PC-3 (cell line): ENCODE measurements at regions not wholly inside any gene's neighbourhood (a gene's known extent, or its start where the extent isn't known, plus 50 kb on each side); places are given as distances from the start of the nearest gene placed in this dataset.
A peak's percentile ranks its signal among the peaks of the same experiment; 100 is the strongest.

ENCODE experiments used
- ATAC-seq: fragments of 200-7000 bp; cut with Tn5 transposase; 2 replicates; pipeline ENCODE4 v1.9.1; 2020; ENCODE audit warnings: mild to moderate bottlenecking, moderate library complexity
- BruUV-seq: library from RNA; stranded (reverse); fragments of 400-500 nt; replicated peaks from 2 replicates; lab custom pipeline; 2021; lab: Mats Ljungman, UMichigan
- CTCF ChIA-PET: fragments of 300-600 bp; sonication (Branson Sonifier 250); formaldehyde crosslinking; loops from one replicate; lab custom pipeline; 2022; ENCODE audit warnings: antibody characterized with exemption; lab: Charles Lee
- POLR2A ChIA-PET: fragments of 300-600 bp; sonication (Branson Sonifier 250); formaldehyde crosslinking; loops from one replicate; lab custom pipeline; 2022; ENCODE audit warnings: antibody characterized with exemption; ENCODE audit not compliant: unreplicated experiment; lab: Charles Lee
- DNase-seq: peaks from one replicate; pipeline ENCODE4 v3.0.0-alpha.2; 2015
- H2AFZ ChIP-seq: fragments of 300-600 bp; sonication (generic); 2 replicates; pipeline ENCODE4 v1.6.0; 2016; ENCODE audit warnings: antibody characterized with exemption, low read length
- H3F3A ChIP-seq: fragments of 300-600 bp; sonication (generic); one replicate; pipeline ENCODE4 v1.6.0; 2017; ENCODE audit warnings: antibody characterized with exemption, low read length, control low read depth, mild to moderate bottlenecking; ENCODE audit not compliant: unreplicated experiment
- H3K27ac ChIP-seq: fragments of 300-600 bp; sonication (generic); 2 replicates; pipeline ENCODE4 v1.5.1; 2016; ENCODE audit warnings: mild to moderate bottlenecking, low read length
- H3K27me3 ChIP-seq: fragments of 300-600 bp; sonication (generic); 2 replicates; pipeline ENCODE4 v1.6.1; 2016; ENCODE audit warnings: low read length, mixed read lengths
- H3K36me3 ChIP-seq: fragments of 300-600 bp; sonication (generic); 2 replicates; pipeline ENCODE4 v1.6.1; 2016; ENCODE audit warnings: low read depth, mixed run types, low read length, mixed read lengths
- H3K4me1 ChIP-seq: fragments of 300-600 bp; sonication (generic); 2 replicates; pipeline ENCODE4 v1.5.1; 2016; ENCODE audit warnings: low read length; ENCODE audit not compliant: insufficient read depth
- H3K4me2 ChIP-seq: fragments of 300-600 bp; sonication (generic); 2 replicates; pipeline ENCODE4 v1.6.0; 2016; ENCODE audit warnings: low read length
- H3K4me3 ChIP-seq: fragments of 300-600 bp; sonication (generic); 2 replicates; pipeline ENCODE4 v1.5.1; 2016; ENCODE audit warnings: mild to moderate bottlenecking, low read length, mixed read lengths
- H3K79me2 ChIP-seq: fragments of 300-600 bp; sonication (generic); 2 replicates; pipeline ENCODE4 v1.6.1; 2017; ENCODE audit warnings: low read length, mixed read lengths
- H3K9ac ChIP-seq: fragments of 300-600 bp; sonication (generic); 2 replicates; pipeline ENCODE4 v1.6.0; 2016; ENCODE audit warnings: mild to moderate bottlenecking, low read length
- H3K9me2 ChIP-seq: fragments of 300-600 bp; sonication (generic); replicated peaks from 2 replicates; pipeline ENCODE4 v1.6.1; 2016; ENCODE audit warnings: mixed run types, low read length, mixed read lengths
- H3K9me3 ChIP-seq: fragments of 300-600 bp; sonication (generic); 2 replicates; pipeline ENCODE4 v1.6.1; 2016; ENCODE audit warnings: low read length, mixed read lengths
- H4K20me1 ChIP-seq: fragments of 300-600 bp; sonication (generic); 2 replicates; pipeline ENCODE4 v1.6.1; 2016; ENCODE audit warnings: low read length, mixed read lengths
- CTCF ChIP-seq: fragments of 300-600 bp; sonication (generic); conservative IDR thresholded peaks from 2 replicates; pipeline ENCODE4 v1.5.1; 2017; ENCODE audit warnings: antibody characterized with exemption, low read depth, mild to moderate bottlenecking, low read length
- EZH2 ChIP-seq: fragments of 300-600 bp; sonication (generic); IDR thresholded peaks from one replicate; pipeline ENCODE4 v1.6.1; 2017; ENCODE audit warnings: antibody characterized with exemption, mild to moderate bottlenecking, low read length; ENCODE audit not compliant: unreplicated experiment
- EZH2phosphoT487 ChIP-seq: fragments of 300-600 bp; sonication (generic); IDR thresholded peaks from 2 replicates; pipeline ENCODE4 v1.6.1; 2018; ENCODE audit warnings: mild to moderate bottlenecking, antibody characterized with exemption, low read length, borderline replicate concordance
- intact Hi-C: fragments of 100-400 bp; cut with micrococcal nuclease; formaldehyde crosslinking; loops from 2 replicates; pipeline ENCODE4 v1.9.0; 2023

- Histone ChIP-seq H3K4me3 (no peak overlapping the region), H3K9me3 (no peaks in the 10 kb centered on the region), H3K9ac (no peak overlapping the region), H3K27me3 (no peaks in the 10 kb centered on the region), H3K4me2 (no peak overlapping the region), H3K27ac (no peak overlapping the region), H4K20me1 (no peaks in the 10 kb centered on the region), H3K36me3 (no peaks in the 10 kb centered on the region), H3K9me2 (no peaks in the 10 kb centered on the region), H3F3A (no peaks in the 10 kb centered on the region), H3K79me2 (no peaks in the 10 kb centered on the region), H2AFZ (no peak overlapping the region), H3K4me1 (no peaks in the 10 kb centered on the region)
- intact Hi-C loops, result no loop called here
- ChIA-PET CTCF (no interaction called here), POLR2A (no interaction called here)
- no peak for ATAC-seq
- TF ChIP-seq EZH2phosphoT487 (no peak), EZH2 (no peak), CTCF (no peak)
- DNase-seq, result no peak
- no TSS peak for BruUV-seq
Observed at GRCh38 chr11:135031205-135031989, 619.4 kb upstream of the B3GAT1 start.

- H2AFZ ChIP-seq, result no peak overlapping the region
- H3K36me3 ChIP-seq, result no peaks in the 10 kb centered on the region
- ChIA-PET POLR2A (no interaction called here), CTCF (no interaction called here)
- no peak overlapping the region for H3K4me2 ChIP-seq
- no peaks in the 10 kb centered on the region; the same call in 1 of the 2 replicates for H3K9me3 ChIP-seq
- H4K20me1 ChIP-seq, result no peaks in the 10 kb centered on the region
- TF ChIP-seq EZH2phosphoT487, result no peak
- TF ChIP-seq EZH2, result no peak
- no peak for TF ChIP-seq CTCF
- peak; percentile 50 for DNase-seq
- no peak overlapping the region for H3K9ac ChIP-seq
- H3K27me3 ChIP-seq, result no peaks in the 10 kb centered on the region
- no TSS peak for BruUV-seq
- intact Hi-C loops, result no loop called here
- no peaks in the 10 kb centered on the region for H3K4me1 ChIP-seq
- ATAC-seq, result no peak
- no peaks in the 10 kb centered on the region for H3K9me2 ChIP-seq
- H3K27ac ChIP-seq, result no peak overlapping the region
- H3K79me2 ChIP-seq, result no peaks in the 10 kb centered on the region
- H3K4me3 ChIP-seq, result no peak overlapping the region
- H3F3A ChIP-seq, result no peaks in the 10 kb centered on the region
Observed at GRCh38 chr11:135027461-135027860, 615.4 kb upstream of the B3GAT1 start.

- Histone ChIP-seq H3K4me1 (no peaks in the 10 kb centered on the region), H3K4me3 (no peak overlapping the region), H3K9me2 (no peaks in the 10 kb centered on the region), H3K9ac (no peak overlapping the region), H3K36me3 (no peaks in the 10 kb centered on the region), H3K79me2 (no peaks in the 10 kb centered on the region), H3K27me3 (no peaks in the 10 kb centered on the region), H3K27ac (no peak overlapping the region), H2AFZ (no peak overlapping the region), H3F3A (no peaks in the 10 kb centered on the region), H4K20me1 (no peaks in the 10 kb centered on the region), H3K4me2 (no peak overlapping the region), H3K9me3 (peaks cover 15% of the 10 kb centered on the region; the same call in 1 of the 2 replicates)
- DNase-seq (no peak), ATAC-seq (no peak)
- CTCF ChIA-PET, result no interaction called here
- BruUV-seq, result no TSS peak
- intact Hi-C loops, result no loop called here
- TF ChIP-seq EZH2, result no peak
- no peak for TF ChIP-seq EZH2phosphoT487
- TF ChIP-seq CTCF, result no peak
- POLR2A ChIA-PET, result no interaction called here
Observed at GRCh38 chr11:135023499-135023898, 611.5 kb upstream of the B3GAT1 start.
